NCI-H1417 treated with DMSO at 0.1 percent for 48 hours (cell line): ENCODE measurements at regions not wholly inside any gene's neighbourhood (a gene's known extent, or its start where the extent isn't known, plus 50 kb on each side); places are given as distances from the start of the nearest gene placed in this dataset.

ENCODE experiments used
- DNase-seq: peaks from one replicate; lab custom pipeline; 2025; lab: John Stamatoyannopoulos, UW

DNA sequence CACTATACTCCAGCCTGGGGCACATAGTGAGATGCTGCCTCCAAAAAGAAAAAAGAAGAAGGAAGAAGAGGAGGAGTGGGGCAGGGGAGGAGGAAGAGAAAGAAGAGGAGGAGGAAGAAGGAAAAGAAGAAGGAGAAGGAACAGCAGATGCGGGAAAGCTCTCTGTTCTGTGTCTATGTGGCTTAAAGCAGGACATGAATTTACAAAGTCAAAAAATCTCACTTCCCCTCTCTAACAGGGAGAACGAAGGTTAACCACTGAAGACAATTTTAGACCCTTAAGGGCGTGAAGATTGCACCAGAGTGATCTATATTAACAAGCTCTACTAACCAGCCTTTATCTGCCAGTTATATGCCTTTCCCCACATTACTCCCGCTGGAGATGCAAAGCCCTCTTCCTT is 258.9 kb downstream of the METTL4 start:
- DNase-seq, result no peak

DNA sequence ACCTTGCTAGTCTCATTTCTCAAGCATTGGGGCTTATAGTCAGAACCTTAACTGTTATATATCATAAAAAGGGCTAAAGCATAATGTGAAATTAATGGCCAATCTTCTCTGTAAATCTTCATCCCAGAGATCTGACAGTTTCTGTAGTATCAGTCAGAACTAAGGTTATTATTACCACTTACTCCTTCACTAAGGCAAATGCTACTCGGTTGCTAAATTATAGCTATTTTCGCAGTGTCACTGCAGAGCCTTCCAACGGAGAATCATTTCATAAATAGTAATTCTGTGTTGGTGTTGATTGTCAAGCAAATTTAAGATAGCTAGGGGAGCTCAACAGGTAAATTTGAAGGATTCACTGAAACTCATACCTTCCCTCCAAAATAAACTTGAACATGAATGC is 258.0 kb downstream of the METTL4 start:
- DNase-seq, result no peak

GRCh38 chr18:2316082-2316750 is 255.1 kb downstream of the METTL4 start:
- DNase-seq, result no peak

DNA sequence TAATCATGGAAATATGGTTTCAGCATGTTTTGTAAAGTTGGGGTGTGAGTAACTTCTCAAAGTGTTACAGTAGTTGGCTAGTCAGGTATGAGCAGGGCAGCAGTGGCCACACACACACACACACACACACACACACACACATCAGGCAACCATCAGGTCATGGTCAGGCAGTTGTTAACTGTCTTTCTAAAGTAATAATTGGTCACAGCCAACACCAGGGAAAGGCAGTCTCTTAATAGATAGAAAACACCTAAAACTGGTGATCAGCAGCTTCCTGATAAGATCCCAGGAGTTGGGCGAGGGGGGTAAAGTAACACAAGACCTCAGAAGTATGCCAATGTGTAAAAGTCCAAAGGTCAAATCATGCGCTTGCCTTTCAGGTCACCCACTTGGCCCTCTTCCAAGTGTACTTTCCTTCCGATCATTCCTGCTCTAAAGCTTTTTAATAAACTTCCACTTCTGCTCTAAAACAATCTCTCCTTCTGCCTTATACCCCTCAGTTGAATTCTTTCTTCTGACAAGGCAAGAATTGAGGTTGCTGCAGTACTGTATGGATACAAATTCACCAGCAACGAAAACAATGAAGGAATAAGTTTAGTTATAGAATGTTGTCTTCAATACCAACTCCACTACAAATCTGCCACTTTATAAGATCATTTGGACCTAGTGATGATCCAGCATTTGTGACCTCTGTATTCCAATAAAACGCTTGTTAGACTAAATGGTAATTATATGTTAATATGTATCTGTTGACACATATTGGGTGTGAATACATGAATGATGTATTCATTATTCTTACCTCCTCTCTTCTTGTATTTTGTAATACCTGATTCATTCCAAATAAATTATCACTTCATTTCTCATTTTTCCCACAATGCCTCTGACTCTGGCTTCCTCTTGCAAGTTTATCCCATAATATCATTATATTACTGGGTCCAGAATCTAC is 254.3 kb downstream of the METTL4 start:
- DNase-seq, result no peak

GRCh38 chr18:2324459-2324858 is 246.8 kb downstream of the METTL4 start:
- DNase-seq, result no peak

DNA sequence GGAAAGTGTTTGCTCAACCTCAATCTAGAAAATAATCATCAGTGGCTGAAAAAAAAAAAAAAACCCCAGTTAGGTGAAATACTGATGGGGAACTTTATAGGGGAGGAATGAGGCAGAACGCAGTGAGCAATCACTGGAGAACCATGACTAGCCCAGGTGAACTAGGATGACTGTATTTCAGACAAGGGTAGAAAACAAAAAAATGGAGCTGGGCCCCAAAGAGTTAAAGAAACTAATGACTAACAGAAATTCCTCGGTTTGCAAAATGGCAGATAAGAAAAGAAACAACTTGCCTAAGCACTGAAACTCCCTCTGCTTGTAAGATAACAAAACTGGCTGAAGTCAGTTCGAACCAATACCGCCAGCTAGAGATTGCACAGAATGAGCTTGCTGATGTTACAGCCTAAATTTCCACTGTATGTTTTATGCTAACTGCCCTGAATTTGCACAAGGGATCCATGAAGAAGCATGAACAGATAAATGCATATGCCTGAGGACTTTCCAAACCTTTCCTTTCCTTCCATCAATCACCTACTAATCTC is 245.9 kb downstream of the METTL4 start:
- no peak for DNase-seq

- no peak for DNase-seq
Measured at GRCh38 chr18:2325933-2326332, 245.4 kb downstream of the METTL4 start.

- no peak for DNase-seq
Measured at GRCh38 chr18:2326999-2327398, 244.3 kb downstream of the METTL4 start.

- DNase-seq, result no peak
Measured at GRCh38 chr18:2330764-2331163, 240.5 kb downstream of the METTL4 start.

DNA sequence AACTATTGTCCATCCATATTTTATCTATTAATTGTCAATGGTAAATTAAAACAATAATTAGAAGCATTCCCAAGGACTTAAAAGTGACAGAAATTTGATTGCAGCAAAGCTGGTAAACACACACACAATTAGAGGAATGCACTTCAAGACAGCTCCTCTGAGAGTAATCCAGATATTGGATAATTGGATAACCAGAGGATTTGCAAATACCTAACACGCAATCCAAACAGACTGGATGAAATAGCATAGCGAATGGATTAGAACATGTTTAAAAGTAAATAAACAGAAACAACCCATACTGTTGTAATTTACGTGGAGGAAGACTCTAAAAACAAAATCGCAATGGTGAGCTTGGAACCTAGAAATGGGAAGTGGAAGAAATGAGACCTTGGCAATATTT is 239.8 kb downstream of the METTL4 start:
- no peak for DNase-seq

GRCh38 chr18:2336690-2337392 is 234.5 kb downstream of the METTL4 start:
- no peak for DNase-seq

DNA sequence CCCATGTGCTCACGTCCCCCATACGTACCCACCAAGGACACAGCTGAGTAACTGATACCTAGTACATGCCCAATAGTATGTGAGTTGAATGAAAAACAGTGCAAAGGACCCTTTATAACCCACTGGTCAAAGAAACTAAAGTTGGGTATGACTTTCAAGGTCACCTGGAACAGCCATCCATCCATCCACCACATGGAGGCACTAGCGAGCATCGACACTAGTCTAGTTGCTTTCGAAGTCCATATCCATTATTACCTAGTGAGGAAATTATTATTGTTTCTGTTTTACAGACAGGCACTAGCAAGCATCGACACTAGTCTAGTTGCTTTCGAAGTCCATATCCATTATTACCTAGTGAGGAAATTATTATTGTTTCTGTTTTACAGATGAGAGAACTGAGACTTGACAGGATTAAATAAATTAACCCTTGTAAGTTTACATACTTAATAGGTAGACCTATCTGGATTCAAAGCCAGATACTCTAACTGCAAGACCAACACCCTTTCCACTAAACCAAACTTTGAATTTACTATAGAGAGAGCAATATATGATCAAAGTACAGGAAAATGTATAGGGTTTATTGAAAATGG is 233.7 kb downstream of the METTL4 start:
- no peak for DNase-seq

- no peak for DNase-seq
Measured at GRCh38 chr18:2338601-2339000, 232.7 kb downstream of the METTL4 start.

GRCh38 chr18:2340335-2340734 is 231.0 kb downstream of the METTL4 start:
- no peak for DNase-seq

DNA sequence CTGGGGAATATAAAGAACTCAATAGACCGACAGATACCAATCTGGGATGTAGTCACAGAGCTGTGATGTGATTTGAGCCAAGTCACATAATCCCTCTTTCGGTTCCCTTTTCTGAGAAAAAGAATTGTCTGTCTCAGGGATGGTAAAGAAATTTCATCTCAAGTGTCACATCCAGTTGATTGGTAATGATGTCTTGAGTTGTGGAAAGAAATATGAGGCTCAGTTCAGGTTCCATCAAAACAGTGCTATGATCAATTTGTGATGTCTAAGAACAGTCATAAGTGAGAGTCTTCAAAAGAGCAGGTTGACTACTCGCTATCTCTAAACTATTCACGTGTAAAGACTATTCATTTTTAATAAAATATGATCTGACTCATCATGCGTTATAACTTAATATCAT is 223.3 kb downstream of the METTL4 start:
- DNase-seq, result no peak

DNA sequence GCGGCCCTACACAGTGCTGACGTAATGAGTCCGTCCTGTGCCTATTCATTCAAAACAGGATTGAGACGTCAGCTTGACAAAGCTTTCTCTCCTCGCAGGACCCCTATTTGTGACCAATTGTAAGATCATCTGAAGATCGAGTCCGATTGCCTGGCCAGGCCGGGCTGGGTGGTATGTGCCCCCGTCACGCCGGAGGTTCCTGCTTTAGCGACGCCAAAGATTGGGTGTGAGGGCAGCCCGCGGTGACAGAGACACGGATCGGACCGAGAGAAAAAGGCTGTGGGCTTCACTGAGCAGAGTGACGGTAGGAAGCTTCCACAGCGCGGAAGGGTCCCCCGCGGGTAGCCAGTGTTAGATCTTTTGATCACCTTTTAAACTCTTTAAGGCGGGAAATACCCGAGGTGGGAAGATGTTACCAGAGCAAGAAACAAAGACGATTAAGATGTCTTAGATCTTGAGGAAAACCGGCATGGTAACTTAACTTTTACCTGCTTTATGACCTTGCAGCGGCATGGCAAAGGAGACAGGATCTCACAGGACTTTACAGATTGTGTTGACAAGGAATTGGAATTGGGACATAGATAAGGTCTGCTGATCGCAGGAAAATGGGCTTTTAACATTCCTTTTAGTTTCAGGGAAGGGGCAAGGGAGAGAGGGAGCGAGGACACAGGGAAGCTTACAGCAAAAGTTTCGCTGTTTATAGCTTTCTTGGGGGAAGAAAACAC is 220.0 kb downstream of the METTL4 start:
- no peak for DNase-seq

DNA sequence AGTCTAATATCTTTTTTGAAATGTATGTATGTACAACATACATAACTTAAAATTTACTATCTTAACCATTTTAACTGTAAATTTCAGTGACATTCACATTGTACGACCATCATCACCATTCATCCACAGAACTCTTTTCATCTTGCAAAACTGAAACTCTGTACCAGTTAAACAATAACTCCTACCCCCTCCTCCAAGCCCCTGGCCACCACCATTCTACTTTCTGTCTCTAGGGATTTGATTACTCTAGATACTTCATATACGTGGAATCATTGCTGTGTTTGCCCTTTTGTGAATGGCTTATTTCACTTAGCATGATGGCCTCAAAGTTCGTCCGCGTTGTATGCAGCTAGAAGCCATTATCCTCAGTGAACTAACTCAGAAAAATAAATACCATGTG is 217.0 kb downstream of the METTL4 start:
- DNase-seq, result no peak

GRCh38 chr18:2356906-2357305 is 214.4 kb downstream of the METTL4 start:
- DNase-seq, result no peak

DNA sequence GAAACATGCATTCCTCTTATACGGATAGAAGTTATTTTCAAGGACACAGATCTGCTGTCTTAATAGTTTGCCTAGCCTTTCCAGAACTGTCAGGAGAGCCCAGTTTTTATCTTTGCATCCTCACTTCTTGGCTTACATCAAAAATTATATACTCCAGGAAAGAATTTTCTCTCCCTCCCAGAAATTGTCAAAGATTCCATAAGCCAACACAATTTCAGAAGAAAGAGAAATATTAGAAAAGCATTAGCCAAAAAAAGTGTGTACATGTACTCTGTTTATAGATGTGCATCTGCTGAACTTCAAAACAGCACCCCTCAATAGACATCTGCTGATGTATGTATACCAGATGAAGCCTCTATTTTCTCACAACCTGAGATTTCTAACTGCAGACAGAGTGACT is 210.4 kb downstream of the METTL4 start:
- no peak for DNase-seq

DNA sequence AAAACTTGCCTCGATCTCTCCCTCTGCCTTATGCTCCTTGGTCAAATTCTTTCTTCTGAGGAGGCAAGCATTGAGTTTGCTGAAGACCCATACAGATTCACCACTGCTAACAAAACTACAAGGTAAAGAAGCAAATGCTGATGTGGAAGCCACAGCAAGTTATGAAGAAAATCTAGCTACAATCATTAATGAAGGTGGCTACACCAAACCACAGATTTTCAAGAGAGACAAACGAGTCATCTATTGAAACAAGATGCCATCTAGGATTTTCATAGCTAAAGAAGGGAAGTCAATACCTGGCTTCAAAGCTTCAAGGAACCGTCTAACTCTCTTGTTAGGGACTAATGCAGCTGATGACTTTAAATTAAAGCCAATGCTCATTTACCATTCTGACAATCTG is 203.2 kb downstream of the METTL4 start:
- no peak for DNase-seq

DNA sequence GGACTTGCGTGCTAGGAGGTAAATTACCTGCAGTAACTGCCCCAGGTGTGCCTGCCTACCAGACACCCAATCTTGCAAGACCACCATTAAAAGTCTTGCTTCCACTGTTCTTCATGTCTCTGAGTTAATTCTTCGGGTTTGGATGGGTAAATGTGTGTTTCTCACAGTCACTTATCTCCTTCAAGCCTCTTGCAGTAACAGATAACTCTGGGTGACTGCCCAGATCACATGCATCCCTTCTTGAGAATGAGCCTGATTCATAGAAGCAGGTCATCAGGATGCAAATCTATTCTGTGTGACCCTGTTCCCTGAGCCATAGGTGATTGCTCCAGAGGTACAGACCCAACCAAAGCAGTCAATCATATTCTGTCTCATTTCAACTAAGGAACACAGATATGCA is 194.6 kb downstream of the METTL4 start:
- DNase-seq, result no peak
